OCI-LY7 (cell line): ENCODE measurements at regions not wholly inside any gene's neighbourhood (a gene's known extent, or its start where the extent isn't known, plus 50 kb on each side); places are given as distances from the start of the nearest gene placed in this dataset.

ENCODE experiments used
- BruUV-seq: library from RNA; stranded (reverse); fragments of 400-500 nt; replicated peaks from 2 replicates; lab custom pipeline; 2021; lab: Mats Ljungman, UMichigan
- CTCF ChIA-PET: fragments of 300-600 bp; sonication (Branson Sonifier 250); formaldehyde crosslinking; loops from one replicate; lab custom pipeline; 2022; ENCODE audit warnings: antibody characterized with exemption; ENCODE audit not compliant: unreplicated experiment; lab: Charles Lee
- POLR2A ChIA-PET: fragments of 300-600 bp; sonication (Branson Sonifier 250); formaldehyde crosslinking; loops from one replicate; lab custom pipeline; 2022; ENCODE audit warnings: antibody characterized with exemption; lab: Charles Lee
- DNase-seq: peaks from one replicate; pipeline ENCODE4 v3.0.0-alpha.2; 2015; ENCODE audit warnings: low spot score
- H2AFZ ChIP-seq: fragments of 200-600 bp; sonication (generic), shearing (Covaris generic); 2 replicates; pipeline ENCODE4 v1.6.1; 2014; ENCODE audit warnings: mild to moderate bottlenecking, antibody characterized with exemption, low read length, moderate library complexity
- H3K27ac ChIP-seq: fragments of 200-600 bp; sonication (generic); 2 replicates; pipeline ENCODE4 v1.5.1; 2014; ENCODE audit warnings: mixed run types, low read depth, mild to moderate bottlenecking, moderate library complexity, low read length, inconsistent platforms; ENCODE audit not compliant: poor library complexity, severe bottlenecking
- H3K36me3 ChIP-seq: fragments of 200-600 bp; sonication (generic); 2 replicates; pipeline ENCODE4 v1.6.1; 2014; ENCODE audit warnings: mild to moderate bottlenecking, antibody characterized with exemption, low read length, moderate library complexity, mixed read lengths; ENCODE audit not compliant: insufficient read depth
- H3K4me1 ChIP-seq: fragments of 200-600 bp; sonication (generic); 2 replicates; pipeline ENCODE4 v1.5.1; 2014; ENCODE audit warnings: mild to moderate bottlenecking, low read length; ENCODE audit not compliant: insufficient read depth, poor library complexity, severe bottlenecking
- H3K4me2 ChIP-seq: fragments of 200-600 bp; sonication (generic); 2 replicates; pipeline ENCODE4 v1.6.1; 2014; ENCODE audit warnings: mild to moderate bottlenecking, low read length
- H3K4me3 ChIP-seq: fragments of 200-600 bp; sonication (generic); 2 replicates; pipeline ENCODE4 v1.5.1; 2014; ENCODE audit warnings: mild to moderate bottlenecking, low read depth, low read length; ENCODE audit not compliant: poor library complexity, severe bottlenecking
- H3K79me2 ChIP-seq: fragments of 200-600 bp; sonication (generic); 2 replicates; pipeline ENCODE4 v1.6.1; 2016; ENCODE audit warnings: low read depth, mild to moderate bottlenecking, low read length, moderate library complexity, mixed read lengths; ENCODE audit not compliant: insufficient read depth
- H3K9me2 ChIP-seq: fragments of 200-600 bp; sonication (generic); 2 replicates; pipeline ENCODE4 v1.6.1; 2016; ENCODE audit warnings: mild to moderate bottlenecking, low read length, mixed read lengths; ENCODE audit not compliant: insufficient read depth
- H3K9me3 ChIP-seq: fragments of 200-600 bp; sonication (generic); 2 replicates; pipeline ENCODE4 v1.6.1; 2014; ENCODE audit warnings: mild to moderate bottlenecking, mixed run types, low read length, mixed read lengths
- H4K20me1 ChIP-seq: fragments of 200-600 bp; sonication (generic); 2 replicates; pipeline ENCODE4 v1.6.1; 2014; ENCODE audit warnings: mild to moderate bottlenecking, antibody characterized with exemption, low read length, moderate library complexity, mixed read lengths; ENCODE audit not compliant: insufficient read depth
- CTCF ChIP-seq: fragments of 200-600 bp; sonication (generic); conservative IDR thresholded peaks from 2 replicates; pipeline ENCODE4 v1.5.1; 2014; ENCODE audit warnings: mild to moderate bottlenecking, antibody characterized with exemption, low read length, moderate library complexity, mixed read lengths
- EZH2phosphoT487 ChIP-seq: fragments of 200-600 bp; sonication (generic); IDR thresholded peaks from 2 replicates; pipeline ENCODE4 v1.6.1; 2018; ENCODE audit warnings: low read depth, borderline replicate concordance, mild to moderate bottlenecking, mixed run types, antibody characterized with exemption, low read length, moderate library complexity, mixed read lengths
- intact Hi-C: fragments of 100-400 bp; cut with micrococcal nuclease; formaldehyde crosslinking; loops from one replicate; pipeline ENCODE4 v1.10.0; 2022; ENCODE audit not compliant: unreplicated experiment

DNA sequence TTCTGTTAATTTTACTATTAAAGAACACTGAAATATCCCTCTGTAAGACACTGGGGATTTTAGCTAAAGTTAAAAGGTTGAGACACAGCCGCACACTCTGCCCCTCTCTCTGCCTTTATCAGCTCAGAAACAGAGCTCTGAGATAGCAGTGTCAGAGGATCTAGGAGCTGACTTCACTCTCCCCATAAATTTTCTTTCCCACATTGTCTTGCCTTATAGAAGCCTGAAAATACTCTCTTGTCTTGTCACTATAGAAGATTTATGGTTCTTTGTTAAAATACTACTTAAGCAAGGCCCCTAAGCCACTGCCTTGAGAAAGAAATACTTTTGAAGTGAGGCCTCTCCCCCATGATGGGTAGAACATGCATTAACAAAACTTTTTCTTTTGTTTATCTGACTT is 105.7 kb upstream of the C10orf90 start:
- Histone ChIP-seq H3K27ac (no peak overlapping the region), H3K36me3 (no peaks in the 10 kb centered on the region), H2AFZ (no peak overlapping the region), H3K4me3 (no peak overlapping the region), H4K20me1 (no peaks in the 10 kb centered on the region), H3K4me1 (no peaks in the 10 kb centered on the region), H3K9me2 (no peaks in the 10 kb centered on the region), H3K9me3 (no peaks in the 10 kb centered on the region), H3K4me2 (no peak overlapping the region), H3K79me2 (no peaks in the 10 kb centered on the region)
- DNase-seq = no peak
- no TSS peak for BruUV-seq
- POLR2A ChIA-PET = interaction anchor here (0.7 kb wide), 1 partner anchor 15 kb away, joined by 3 read pairs; no protein-coding TSS in a partner anchor
- intact Hi-C loops = no loop called here
- TF ChIP-seq CTCF (no peak), EZH2phosphoT487 (no peak)
- CTCF ChIA-PET = no interaction called here

- Histone ChIP-seq H3K4me1 (no peaks in the 10 kb centered on the region), H3K4me3 (no peak overlapping the region), H3K9me3 (no peaks in the 10 kb centered on the region), H3K9me2 (no peaks in the 10 kb centered on the region), H3K27ac (no peak overlapping the region), H3K4me2 (no peak overlapping the region), H2AFZ (no peak overlapping the region), H3K79me2 (no peaks in the 10 kb centered on the region), H4K20me1 (no peaks in the 10 kb centered on the region), H3K36me3 (no peaks in the 10 kb centered on the region)
- BruUV-seq = no TSS peak
- CTCF ChIA-PET = no interaction called here
- TF ChIP-seq CTCF (no peak), EZH2phosphoT487 (no peak)
- no peak for DNase-seq
- intact Hi-C loops = no loop called here
- POLR2A ChIA-PET = no interaction called here
These were observed 107.2 kb upstream of the C10orf90 start for GRCh38 chr10:126777714-126778113.

DNA sequence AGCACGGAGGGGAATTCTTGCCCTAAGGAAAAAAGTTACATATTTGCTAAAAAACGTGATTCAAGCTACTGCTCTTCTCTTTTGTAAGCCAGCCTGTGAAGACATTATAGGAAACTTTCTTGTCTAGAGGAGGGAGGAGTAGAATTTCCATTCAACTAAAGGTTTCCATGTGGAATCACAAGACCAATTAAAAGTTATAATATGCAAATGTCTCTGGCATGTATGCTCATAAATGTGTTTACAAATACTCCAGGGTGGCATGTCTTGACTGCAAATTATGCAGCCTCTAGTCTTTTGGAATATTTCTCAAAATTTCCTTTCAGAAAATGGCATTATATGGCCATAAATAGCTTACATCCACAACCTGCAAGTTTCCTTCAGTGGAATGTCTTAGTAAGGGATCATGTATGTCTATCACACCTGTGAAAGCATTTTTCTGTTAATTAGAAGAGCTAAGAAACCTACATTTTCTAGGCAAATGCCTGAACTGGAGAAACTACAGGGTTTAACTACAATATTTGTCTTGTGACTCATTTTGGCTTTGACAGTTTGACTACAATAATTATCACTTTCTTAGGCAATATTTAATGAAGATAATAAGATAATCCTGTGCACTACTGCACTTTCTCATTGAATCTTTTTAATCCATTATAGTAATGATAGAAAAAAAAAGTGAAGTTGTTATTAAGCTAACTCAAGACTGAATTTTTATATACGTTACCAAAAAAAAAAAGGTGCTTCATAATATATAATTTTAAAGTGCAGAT is 111.1 kb upstream of the C10orf90 start:
- H3K9me3 ChIP-seq = no peaks in the 10 kb centered on the region
- no peaks in the 10 kb centered on the region for H4K20me1 ChIP-seq
- BruUV-seq = no TSS peak
- intact Hi-C loops = no loop called here
- H2AFZ ChIP-seq = no peak overlapping the region
- H3K27ac ChIP-seq = no peak overlapping the region
- no peak for DNase-seq
- no peaks in the 10 kb centered on the region for H3K79me2 ChIP-seq
- H3K4me1 ChIP-seq = no peaks in the 10 kb centered on the region
- H3K9me2 ChIP-seq = no peaks in the 10 kb centered on the region
- ChIA-PET POLR2A (interaction anchor here (0.5 kb wide), 1 partner anchor 25 kb away, joined by 5 read pairs; no protein-coding TSS in a partner anchor), CTCF (no interaction called here)
- H3K4me3 ChIP-seq = no peak overlapping the region
- no peak overlapping the region for H3K4me2 ChIP-seq
- TF ChIP-seq EZH2phosphoT487 = no peak
- no peak for TF ChIP-seq CTCF
- no peaks in the 10 kb centered on the region for H3K36me3 ChIP-seq
